ENCODE measurements at regions not wholly inside any gene's neighbourhood (a gene's known extent, or its start where the extent isn't known, plus 50 kb on each side); places are given as distances from the start of the nearest gene placed in this dataset.

- TF ChIP-seq CTCF (IDR thresholded peaks at IDR 0.05; ENCODE audit: low read length), result no peak
- TF ChIP-seq EZH2 (IDR thresholded peaks at IDR 0.05; ENCODE audit: borderline replicate concordance, low read length), result no peak
Measured at GRCh38 chr6:23688650-23689049, 437.4 kb upstream of the NRSN1 start.

All from OCI-LY1 (cell line).